ENCODE measurements at regions not wholly inside any gene's neighbourhood (a gene's known extent, or its start where the extent isn't known, plus 50 kb on each side); places are given as distances from the start of the nearest gene placed in this dataset.
"Not testable (repeated sequence)": the region's sequence is repeated elsewhere in the genome, so short reads cannot be mapped to it uniquely, and the experiment has no call there.

DNA sequence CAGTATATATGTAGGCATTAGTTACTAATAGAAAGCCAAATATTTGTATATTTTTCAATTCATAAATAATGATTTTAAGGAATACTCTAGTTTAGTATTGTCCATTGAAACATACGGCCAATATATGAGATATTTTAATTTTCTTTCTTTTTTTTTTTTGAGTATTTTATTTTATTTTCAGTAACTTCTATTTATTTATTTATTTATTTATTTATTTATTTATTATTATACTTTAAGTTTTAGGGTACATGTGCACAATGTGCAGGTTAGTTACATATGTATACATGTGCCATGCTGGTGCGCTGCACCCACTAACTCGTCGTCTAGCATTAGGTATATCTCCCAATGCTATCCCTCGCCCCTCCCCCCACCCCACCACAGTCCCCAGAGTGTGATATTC, 2007.1 kb upstream of the CDH6 start:
- DNase-seq (ENCODE audit: low read depth): not testable (repeated sequence)

DNA sequence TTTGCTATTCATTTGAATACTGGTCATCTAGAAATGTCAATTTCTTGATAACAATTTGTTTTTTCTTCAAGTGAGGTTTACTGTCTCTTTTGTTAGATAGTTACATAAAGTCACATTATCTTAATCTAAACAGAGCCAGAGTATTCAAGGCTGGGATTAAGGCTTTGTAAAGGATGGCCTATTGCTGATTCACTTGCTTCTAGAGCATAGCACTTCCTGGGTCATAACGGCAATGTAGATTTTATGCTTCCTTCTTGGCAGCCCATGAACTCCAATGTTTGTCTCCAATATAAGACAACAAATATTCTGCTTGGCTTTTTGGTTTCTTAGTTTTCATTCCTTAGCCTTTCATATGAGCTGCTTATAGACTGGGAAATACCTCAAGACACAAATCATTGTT, 2007.9 kb upstream of the CDH6 start:
- DNase-seq (ENCODE audit: low read depth): no peak

DNA sequence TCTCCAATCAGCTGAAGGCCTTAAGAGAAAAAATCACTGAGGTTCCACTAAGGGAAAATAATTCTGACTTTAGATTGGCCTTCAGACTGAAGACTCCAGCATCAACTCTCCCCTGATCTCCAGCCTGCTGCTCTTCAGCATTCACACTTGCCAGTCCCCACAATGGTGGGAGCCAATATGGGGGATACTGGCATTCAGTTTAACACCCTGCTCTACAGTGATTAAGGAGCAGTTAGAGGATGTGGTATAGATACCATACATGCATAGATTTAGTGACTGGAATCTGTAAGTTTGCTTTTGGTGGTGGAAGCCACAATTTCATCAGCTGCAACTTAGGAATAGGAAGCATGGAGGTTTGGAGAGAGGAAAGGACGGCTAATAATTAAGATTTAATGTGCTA, 2017.7 kb upstream of the CDH6 start:
- no peak for DNase-seq (ENCODE audit: low read depth)

DNA sequence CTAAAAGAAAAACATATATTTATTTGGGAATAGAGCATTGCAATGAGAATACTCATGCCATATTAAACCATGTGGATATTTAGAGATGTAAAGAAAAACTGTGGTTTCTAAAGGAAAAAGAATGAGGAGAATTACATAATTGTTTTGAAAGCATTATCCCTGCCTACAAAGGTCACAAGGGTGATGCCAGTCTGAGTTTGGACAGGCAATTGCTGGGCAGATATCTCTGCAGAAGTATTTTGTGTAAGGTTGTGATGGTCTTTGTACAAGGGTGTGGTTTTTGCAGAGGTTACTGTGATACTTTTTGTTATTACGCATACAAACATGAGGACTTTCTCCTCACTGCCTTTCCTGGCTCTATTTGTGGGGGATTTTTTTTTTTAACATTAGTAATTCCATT, 2022.9 kb upstream of the CDH6 start:
- no peak for DNase-seq (ENCODE audit: low read depth)

DNA sequence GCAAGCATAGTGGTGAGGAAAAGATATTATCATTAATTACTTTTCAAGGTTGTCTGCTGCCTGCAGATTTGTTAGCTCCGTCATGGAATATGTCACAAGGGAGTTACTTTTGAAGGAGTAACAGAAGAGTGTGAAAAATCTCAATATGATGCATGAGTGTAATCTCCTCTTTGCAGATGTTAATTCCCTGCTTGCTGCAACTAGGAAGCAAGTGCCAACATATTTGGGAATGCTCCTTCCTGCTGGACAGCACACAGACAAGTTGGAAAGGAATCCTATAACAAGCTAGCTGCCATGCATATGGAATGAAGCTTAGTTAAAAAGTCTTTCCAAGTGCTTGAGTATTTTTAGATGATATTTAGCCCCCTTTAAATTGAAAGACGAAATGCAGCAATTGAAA, 2023.6 kb upstream of the CDH6 start:
- DNase-seq (ENCODE audit: low read depth): no peak

DNA sequence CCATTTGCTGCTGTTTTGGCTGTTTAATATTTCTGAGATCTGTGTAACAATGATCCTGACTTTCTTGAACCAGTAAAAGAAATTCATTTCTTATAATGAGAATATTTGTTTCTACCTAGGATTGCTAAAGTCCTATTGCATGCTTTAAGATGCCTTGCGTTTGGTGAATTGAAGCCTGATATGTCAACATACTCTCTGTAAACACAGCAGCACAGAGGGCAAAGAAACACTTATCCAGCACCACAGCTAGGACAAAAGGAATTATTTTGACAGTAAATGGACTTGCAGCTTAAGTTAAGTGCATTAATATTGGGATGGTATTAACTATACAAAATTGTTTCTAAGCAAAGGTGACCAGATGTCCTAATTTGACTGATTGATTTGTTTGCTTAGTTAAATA, 2031.2 kb upstream of the CDH6 start:
- DNase-seq (ENCODE audit: low read depth): no peak

DNA sequence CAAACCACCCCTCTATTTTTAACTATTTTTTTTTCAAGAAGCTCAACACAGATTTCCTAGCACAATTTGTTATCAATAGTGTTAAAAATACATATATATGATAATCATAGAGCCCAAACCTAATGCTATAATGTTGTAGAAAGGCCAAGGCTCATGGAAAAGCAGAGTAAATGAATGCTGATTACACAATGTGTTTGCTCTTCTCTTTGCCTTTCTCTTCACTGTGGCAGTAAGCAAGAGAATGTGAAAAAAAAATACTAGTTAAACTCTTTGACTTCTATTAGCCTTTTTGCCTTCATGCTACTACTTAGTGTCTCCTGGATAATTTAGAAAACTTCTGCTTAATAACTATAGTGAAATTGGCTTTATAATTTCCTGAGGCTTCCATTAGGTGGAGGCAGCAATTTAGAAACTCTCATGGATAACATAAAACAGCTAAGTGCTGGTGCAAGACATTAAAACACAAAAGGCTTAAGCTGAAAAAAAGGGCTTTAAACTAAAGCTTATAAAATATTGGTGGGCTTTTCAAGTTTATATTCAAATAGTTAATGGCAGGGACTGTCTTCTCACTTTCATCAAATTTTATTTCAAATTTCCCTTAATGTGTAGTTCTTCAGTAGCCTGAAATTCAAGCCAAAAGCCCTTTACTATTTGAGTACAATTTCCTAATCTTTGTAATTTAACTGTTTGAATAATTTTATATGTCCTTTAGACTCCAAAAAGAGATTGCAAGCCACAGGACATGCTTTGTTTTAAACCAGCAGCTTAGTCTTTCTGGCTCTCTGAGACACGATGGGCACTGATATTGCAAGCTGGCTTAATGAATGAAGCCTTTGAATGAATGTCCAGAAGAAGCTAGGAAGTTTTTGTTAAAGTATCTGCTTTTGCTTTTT, 2031.8 kb upstream of the CDH6 start:
- DNase-seq (ENCODE audit: low read depth): no peak

DNA sequence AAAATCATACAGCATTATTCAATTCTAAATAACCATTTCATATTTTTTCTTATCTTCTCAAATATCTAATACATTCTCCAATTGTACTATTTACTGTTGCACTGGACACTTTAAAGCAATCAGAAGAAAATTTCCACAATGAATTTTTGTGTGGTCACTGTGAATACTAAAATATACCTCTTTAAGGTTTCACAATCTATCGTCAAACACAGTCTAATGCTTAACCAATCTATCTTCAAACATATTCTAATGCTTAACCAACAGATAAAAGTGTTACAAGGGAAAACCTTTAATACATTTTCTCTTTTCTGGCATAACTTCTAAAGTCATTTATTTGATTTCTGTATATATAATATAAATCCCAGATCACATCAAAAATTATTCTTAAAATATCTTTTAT, 2035.5 kb upstream of the CDH6 start:
- DNase-seq (ENCODE audit: low read depth): no peak

DNA sequence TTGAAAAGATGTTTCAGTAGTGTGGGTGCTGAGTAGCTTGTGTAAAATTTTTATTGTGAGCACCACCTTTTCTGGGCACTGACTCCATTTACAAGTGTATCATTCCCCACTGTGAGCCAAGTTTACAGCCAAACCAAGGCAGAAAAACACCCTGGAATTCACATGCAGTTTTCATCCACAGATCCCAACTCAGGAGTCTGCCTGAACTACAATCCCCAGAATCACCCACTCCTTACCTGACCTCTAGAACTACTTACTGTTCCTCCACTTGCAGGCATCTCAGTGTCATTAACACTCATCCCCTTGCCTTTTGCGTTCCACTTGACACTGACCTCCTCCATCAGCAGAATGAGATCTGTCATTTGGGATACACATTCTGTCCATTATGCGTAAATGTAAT, 2042.6 kb upstream of the CDH6 start:
- no peak for DNase-seq (ENCODE audit: low read depth)

DNA sequence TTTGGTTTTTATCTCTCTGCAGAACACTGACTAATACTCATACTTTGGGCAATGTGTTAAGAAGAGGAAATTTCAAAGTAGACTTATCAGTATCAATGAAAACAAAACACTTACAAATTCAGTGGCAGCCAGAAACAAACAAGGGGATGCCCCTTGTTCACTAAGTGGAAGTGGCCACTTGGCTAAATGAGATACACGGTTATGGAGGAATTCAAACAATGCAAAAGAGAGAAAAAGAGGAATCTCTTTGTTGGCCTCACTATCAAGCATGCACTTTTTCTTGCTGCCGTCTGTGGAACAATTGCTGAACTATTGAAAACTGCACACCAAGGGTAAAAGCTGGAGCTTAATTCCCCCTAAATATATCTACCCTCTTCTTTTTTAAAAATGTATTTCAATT, 2044.9 kb upstream of the CDH6 start:
- no peak for DNase-seq (ENCODE audit: low read depth)

DNA sequence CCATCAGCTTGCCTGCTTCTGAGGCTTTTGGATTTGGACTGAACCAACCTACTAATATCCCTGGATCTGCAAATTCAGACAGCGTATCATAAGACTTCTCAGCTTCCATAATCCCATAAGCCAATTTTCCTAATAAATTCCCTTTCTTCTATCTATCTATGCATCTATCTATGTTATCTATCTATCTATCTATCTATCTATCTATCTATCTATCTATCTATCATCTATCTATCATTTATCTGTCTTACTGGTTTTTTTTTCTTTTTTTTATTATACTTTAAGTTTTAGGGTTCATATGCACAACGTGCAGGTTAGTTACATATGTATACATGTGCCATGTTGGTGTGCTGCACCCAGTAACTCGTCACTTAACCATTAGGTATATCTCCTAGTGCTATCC, 2045.4 kb upstream of the CDH6 start:
- no peak for DNase-seq (ENCODE audit: low read depth)

DNA sequence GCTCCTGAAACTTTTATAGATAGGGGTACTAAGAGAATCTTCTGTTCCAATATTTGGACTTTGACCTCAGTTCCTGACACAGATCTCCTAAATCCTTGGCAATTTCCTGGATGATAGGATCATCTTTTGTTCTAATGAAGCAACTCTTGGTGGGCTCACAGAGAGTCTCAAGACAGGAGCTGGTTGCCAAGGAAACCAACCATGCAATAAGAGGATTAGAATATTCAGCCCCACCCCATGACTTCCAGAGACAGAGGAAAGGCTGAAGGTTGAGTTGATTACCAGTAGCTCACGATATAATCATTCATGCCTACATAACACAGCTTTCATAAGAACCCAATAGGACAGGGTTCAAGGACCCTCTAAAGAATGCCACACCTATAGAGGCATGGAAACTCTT, 2050.2 kb upstream of the CDH6 start:
- DNase-seq (ENCODE audit: low read depth): no peak

DNA sequence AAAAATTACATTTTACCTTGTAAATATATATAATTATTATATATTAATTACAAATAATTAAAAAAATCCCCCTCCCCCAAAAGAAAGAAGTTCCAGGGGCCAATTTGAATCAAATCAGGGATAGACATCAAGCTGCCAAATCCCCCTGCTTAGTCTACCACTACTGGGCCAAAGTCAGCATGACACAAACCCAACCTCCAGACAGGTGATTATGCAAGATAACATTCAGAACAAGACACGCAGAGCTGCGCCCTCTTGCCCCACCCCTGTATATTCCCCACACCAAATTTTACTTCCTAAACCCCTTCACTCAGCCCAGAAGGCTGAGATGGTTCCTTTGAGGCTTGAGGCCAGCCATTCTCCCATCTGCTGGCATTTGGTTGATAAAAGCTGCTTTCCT, 2059.1 kb upstream of the CDH6 start:
- DNase-seq (ENCODE audit: low read depth): no peak

DNA sequence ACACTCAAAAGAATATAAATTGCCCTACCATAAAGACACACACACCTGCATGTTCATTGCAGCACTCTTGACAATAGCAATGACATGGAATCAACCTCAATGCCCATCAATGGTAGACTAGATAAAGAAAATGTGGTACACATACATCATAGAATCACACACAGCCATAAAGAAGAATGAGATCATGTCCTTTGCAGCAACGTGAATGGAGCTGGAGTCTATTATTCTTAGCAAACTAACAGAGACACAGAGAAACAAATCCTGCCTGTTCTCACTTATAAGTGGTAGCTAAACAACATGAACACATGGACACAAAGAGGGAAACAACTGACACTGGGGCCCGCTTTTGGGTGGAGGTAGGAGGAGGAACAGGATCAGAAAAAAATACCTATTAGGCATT, 2062.2 kb upstream of the CDH6 start:
- DNase-seq (ENCODE audit: low read depth): no peak

DNA sequence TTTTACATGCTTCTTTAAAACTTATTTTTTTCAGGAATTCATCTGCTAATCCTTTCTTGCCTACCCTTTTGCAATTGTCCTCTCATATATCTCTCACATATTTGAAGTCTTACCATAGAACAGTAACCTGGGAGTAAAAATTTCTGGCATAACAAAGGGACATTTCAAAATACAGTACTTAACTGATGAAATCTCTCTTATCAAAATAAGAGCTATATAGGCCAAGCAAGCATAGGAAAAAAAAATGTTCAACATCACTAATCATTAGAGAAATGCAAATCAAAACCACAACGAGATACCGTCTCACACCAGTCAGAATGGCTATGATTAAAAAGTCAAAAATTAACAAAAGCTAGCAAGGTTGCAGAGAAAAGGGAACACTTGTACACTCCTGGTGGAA, 2062.7 kb upstream of the CDH6 start:
- no peak for DNase-seq (ENCODE audit: low read depth)

DNA sequence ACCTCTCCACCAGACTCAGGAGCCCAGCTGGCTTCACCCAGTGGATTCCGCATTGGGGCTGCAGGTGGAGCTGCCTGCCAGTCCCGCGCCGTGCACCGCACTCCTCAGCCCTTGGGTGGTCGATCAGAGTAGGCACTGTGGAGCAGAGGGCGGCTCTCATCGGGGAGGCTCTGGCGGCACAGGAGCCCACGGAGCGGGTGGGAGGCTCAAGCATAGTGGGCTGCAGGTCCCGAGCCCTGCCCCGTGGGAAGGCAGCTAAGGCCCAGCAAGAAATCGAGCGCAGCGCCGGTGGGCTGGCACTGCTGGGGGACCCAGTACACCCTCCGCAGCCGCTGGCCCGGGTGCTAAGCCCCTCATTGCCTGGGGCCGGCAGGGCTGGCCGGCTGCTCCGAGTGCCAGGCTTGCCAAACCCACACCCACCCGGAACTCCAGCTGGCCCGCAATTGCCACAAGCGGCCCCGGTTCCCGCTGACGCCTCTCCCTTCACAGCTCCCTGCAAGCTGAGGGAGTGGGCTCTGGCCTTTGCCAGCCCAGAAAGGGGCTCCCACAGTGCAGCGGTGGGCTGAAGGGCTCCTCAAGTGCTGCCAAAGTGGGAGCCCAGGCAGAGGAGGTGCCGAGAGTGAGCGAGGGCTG, 2065.8 kb upstream of the CDH6 start:
- DNase-seq (ENCODE audit: low read depth): not testable (repeated sequence)

DNA sequence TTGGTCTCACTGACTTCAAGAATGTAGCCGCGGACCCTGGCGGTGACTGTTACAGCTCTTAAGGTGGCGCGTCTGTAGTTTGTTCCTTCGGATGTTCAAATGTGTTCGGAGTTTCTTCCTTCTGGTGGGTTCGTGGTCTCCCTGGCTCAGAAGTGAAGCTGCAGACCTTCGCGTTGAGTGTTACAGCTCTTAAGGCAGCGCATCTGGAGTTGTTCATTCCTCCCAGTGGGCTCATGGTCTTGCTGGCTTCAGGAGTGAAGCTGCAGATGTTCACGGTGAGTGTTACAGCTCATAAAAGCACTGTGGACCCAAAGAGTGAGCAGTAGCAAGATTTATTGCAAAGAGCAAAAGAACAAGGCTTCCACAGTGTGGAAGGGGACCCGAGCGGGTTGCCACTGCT, 2067.0 kb upstream of the CDH6 start:
- DNase-seq (ENCODE audit: low read depth): not testable (repeated sequence)

DNA sequence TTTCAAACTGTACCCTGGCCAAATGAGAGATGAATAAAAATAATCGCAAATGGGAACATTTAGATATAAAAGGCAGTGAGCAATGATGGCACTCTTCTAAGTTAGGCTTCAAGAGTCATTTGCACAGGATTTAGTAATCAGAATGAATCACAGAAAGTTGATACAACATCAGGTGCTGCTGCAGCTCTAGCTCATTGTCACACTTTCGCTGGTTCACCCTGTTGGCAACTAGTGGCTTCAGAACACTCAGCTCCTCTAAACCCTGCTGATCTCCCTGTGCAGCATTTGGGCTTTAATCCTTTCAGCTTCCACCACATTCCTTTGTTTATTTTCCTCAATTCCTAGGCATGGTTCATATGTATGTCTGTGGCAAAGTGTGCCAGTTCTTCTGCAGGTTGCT, 2071.2 kb upstream of the CDH6 start:
- no peak for DNase-seq (ENCODE audit: low read depth)

DNA sequence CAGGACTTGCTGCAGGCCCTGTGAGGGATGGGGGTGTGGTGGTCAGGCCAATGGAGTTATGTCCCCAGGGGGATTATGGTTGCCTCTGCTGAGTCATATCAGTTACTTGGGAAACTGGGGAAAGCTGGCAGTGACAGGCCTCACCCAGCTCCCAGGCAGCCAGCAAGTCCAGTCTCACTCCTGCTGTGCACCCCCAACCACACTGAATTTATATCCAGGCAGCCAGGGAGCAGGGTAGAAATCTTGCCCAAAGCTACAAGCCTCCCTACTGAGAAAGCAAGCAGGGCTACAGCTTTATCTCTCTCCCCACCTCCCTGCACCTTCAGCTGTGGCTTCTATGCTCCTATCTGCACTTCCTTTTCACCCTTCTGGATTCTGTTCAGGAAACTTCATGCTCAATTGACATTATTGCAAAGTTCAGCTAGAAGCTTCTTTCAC, 2076.0 kb upstream of the CDH9 start:
- DNase-seq (ENCODE audit: low read depth): peak; percentile 79

DNA sequence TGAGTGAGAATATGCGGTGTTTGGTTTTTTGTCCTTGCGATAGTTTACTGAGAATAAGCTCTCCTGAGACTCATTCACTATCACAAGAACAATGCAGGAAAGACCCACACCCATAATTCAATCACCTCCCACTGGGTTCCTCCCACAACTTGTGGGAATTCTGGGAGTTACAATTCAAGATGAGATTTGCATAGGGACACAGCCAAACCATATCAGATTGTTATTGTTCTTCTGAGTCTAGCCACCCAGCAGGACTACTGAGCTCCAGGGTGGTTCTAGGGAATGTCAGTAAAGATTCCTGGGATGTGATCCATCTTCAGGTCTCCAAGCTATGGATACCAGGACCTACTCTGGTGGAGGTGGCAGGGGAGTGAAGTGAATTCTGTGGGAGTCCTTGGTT, 2075.1 kb upstream of the CDH9 start:
- DNase-seq (ENCODE audit: low read depth): no peak

DNA sequence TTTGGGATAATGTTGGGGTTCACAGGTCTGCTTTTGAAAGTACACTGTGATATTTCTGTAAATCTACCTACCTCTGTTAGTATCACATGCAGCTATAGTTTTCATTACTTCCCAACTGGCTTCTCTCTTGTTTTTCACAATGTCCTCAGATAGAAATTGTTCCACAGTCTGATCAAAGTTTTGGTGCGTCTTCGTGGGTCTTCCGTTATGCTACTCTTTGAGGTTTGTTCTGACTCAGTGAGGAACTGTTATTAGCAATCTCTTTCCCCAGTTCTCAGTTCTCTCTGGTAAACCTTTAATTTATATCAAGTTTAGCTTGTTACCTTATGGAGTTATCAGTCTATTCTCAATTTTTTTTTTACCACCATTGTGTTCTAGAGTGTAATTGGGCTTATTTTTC, 2061.2 kb upstream of the CDH9 start:
- DNase-seq (ENCODE audit: low read depth): no peak

DNA sequence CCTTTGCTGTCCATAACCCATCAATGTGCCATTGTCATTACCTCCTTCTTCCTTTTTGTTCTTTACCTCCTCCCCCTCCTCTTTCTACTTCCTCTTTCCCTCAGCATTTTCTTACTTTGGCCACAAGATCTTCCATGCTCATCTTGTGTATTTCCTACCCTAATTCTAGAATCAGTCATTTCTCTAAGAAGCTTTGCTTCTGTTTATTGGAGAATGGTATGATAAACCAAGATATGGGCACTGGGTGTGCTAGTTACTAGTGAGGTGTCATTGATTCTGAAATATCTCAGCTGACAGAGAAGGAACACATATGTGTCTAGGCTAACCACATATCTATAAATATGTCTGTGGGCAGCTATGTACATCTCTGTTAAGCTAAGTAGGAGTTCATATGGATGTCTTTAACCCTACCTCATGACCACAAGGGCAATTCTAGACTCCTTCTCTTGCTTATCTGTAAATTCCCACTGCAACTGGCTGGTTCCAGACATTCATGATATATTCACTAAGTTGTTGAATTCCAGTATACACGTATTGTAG, 2051.3 kb upstream of the CDH9 start:
- DNase-seq (ENCODE audit: low read depth): no peak

DNA sequence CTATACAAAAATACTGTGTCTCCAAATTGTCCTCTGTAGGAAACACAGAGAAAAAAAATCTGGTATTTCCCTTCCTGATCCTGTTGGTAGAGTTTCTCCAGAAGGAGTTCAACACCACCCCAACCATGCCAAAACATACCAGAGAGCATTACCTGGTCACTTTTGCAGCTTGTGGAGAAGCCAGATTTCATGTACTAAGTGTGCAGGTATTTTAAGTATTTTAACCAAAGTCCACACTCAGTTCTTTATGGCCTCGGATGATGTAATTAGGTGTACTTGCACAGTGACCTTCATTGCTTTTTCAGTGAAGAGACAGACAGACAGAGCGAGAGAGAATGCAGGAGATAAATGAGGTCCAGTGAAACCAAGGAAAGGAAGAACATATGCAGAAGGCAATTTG, 2046.8 kb upstream of the CDH9 start:
- no peak for DNase-seq (ENCODE audit: low read depth)
